ENCODE measurements at regions not wholly inside any gene's neighbourhood (a gene's known extent, or its start where the extent isn't known, plus 50 kb on each side); places are given as distances from the start of the nearest gene placed in this dataset.
"Not testable (repeated sequence)": the region's sequence is repeated elsewhere in the genome, so short reads cannot be mapped to it uniquely, and the experiment has no call there.

DNA sequence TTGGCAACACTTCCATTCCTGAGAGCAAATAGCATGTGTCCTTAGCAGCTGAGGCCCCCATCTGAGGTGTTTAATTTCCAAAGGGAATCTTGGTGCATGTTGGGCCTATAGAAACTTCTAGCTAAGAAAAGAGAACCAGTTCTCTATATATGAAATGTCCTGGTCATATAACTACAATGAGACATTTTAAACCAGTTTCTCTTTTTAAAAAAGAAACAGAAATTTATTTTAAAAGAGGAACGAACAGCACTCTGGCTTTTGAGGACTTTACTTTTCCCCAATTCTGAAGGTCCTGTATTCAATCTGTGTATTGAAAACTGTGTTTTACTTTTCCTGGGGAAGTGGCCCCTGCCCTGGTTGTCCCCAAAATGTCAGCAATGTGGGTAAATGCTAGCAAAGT is 94.0 kb upstream of the FOXN2 start:
- DNase-seq (ENCODE audit: low read depth): no peak

GRCh38 chr2:48221846-48222516 is 92.5 kb upstream of the FOXN2 start:
- no peak for DNase-seq (ENCODE audit: low read depth)

- DNase-seq (ENCODE audit: low read depth): no peak
These were observed 86.7 kb upstream of the FOXN2 start for GRCh38 chr2:48227617-48228344.

- DNase-seq (ENCODE audit: low read depth): no peak
These were observed 86.2 kb upstream of the FOXN2 start for GRCh38 chr2:48228345-48228684.

DNA sequence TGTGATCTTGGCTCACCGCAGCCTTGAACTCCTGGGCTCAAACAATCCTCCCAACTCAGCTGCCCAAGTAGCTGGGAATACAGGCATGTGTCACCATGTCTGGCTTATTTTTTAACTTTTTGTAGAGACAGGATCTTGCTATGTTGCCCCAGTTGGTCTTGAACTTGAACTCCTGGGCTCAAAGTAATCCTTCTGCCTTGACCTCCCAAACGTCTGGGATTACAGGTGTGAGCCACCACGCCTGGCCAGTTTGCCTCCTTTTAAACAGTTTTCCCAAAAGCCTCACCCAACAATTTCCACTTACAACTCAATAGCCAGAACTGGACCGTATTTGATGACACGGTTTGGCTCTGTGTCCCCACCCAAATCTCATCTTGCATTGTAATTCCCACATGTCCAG is 85.4 kb upstream of the FOXN2 start:
- no peak for DNase-seq (ENCODE audit: low read depth)

GRCh38 chr2:48230834-48231233 is 83.6 kb upstream of the FOXN2 start:
- no peak for DNase-seq (ENCODE audit: low read depth)

DNA sequence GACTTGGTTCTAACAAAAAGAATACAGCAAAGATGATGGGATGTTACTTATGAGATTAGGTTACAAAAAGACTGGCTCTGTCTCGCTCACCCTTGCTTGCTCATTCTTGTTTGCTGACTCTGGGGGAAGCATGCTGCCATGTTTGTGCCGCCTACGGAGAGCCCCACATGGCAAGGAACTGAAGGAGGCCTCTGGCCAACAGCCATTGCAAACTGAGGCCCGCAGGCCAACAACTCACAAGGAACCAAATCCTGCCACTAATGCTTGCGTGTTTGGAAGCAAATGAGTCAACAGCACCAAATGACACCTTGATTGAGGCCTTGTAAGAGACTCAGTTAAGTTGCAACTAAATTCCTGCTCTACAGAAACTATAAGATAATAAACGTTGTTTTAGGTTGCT is 82.1 kb upstream of the FOXN2 start:
- DNase-seq (ENCODE audit: low read depth): no peak

DNA sequence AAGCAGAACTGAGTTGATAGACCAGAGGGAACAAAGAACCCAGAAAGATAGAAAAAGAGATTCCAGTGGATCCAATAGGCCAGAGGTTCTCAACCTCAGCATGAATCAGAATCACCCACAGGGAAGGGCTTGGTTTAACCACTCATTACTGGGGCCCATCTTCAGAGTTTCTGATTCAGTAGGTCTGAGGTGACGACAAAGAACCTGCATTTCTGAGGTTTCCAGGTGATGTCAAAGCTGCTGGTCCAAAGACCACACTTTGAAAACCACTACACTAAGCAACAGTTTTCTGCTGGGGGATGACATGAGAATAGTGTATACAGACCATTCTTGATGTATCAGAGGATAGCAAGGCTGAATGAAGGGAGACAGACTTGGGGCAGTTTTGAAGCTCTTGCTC is 81.5 kb upstream of the FOXN2 start:
- DNase-seq (ENCODE audit: low read depth): no peak

GRCh38 chr2:48233824-48234223 is 80.7 kb upstream of the FOXN2 start:
- DNase-seq (ENCODE audit: low read depth): not testable (repeated sequence)

- no peak for DNase-seq (ENCODE audit: low read depth)
These were observed 79.4 kb upstream of the FOXN2 start for GRCh38 chr2:48235076-48235475.

- no peak for DNase-seq (ENCODE audit: low read depth)
These were observed 76.1 kb upstream of the FOXN2 start for GRCh38 chr2:48238381-48238780.

DNA sequence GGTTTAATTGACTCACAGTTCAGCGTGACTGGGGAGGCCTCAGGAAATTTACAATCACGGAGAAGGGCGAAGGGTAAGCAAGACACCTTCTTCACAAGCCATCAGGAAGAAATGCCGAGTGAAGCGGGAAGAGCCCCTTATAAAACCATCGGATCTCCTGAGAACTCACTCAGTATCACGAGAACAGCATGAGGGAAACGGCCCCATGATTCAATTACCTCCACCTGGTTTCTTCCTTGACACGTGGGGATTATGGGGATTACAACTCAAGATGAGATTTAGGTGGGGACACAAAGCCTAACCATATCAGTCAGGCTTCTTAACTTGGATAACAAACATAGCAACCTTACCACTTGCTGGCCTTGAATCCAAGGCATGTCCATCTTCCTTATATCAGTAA is 73.6 kb upstream of the FOXN2 start:
- no peak for DNase-seq (ENCODE audit: low read depth)

GRCh38 chr2:48247206-48247605 is 67.3 kb upstream of the FOXN2 start:
- no peak for DNase-seq (ENCODE audit: low read depth)

- no peak for DNase-seq (ENCODE audit: low read depth)
These were observed 66.1 kb upstream of the FOXN2 start for GRCh38 chr2:48248251-48248933.

- no peak for DNase-seq (ENCODE audit: low read depth)
These were observed 65.5 kb upstream of the FOXN2 start for GRCh38 chr2:48249025-48249424.

DNA sequence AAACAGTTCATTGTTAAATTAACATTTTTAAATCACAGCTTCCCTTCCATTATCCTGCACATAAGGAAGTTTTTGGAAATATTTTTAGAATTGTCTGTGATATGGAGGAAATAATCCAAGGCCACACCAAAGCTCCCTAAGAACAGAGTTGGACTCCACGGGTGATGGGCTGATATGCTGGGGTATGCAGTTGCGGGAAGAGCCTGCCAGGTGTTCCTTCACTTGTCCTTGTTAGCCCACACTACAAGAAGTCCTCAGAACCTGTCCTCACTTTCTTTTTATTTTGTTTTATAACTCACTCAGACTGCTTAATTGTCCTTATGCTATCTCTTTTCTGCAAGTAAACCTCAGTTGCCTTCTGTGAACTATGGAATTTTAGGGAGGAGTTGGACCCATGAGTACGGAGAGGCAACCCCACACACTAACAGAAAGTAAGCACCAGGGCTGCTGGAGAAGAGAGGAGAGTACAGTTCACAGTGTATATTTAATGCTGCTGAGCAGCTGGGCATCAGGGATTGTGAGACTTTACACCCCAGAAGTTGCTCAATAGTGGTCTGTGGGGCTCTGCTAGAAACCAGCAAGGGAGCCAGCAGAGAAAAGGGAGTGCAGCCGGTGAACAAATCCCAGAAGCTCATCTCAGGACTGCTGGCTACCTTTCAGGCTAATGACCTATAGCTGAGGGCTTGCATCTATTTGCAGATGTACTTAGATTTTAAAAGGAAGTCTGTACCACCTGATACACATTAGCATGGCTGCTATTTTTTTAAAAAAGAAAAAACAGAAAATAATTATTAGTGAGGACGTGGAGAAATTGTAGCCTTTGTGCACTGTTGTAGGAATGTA is 64.6 kb upstream of the FOXN2 start:
- no peak for DNase-seq (ENCODE audit: low read depth)

DNA sequence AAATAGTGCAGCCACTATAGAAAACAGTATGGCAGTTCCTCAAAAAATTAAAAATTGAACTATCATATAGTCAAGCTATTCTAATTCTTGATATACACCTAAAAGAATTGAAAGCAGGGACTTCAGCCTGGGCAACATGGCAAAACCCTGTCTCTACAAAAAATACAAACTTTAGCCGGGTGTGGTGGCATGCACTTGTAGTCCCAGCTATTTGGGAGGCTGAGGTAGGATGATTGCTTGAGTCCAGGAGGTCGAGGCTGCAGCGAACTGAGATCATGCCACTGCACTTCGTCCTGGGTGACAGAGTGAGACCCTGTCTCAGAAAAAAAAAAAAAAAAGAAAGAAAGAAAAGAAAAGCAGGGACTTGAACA is 64.0 kb upstream of the FOXN2 start:
- DNase-seq (ENCODE audit: low read depth): no peak

DNA sequence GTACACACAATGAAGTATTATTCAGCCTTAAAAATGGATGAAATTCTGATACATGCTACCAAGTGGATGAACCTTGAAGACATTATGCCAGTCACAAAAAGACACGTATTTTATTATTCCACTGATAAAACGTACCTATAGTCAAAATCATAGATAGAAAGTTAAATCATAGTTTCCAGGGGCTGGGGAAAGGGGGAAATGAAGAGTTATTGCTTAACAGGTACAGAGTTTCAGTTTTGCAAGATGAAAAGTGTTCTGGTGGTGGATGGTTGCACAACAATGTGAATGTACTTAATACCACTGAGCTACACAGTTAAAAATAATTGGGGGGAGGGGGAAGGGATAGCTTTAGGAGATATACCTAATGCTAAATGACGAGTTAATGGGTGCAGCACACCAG is 63.5 kb upstream of the FOXN2 start:
- DNase-seq (ENCODE audit: low read depth): no peak

GRCh38 chr2:48251437-48252148 is 62.9 kb upstream of the FOXN2 start:
- no peak for DNase-seq (ENCODE audit: low read depth)

- no peak for DNase-seq (ENCODE audit: low read depth)
These were observed 61.2 kb upstream of the FOXN2 start for GRCh38 chr2:48253301-48253700.

- DNase-seq (ENCODE audit: low read depth): no peak
These were observed 59.6 kb upstream of the FOXN2 start for GRCh38 chr2:48254839-48255238.

- DNase-seq (ENCODE audit: low read depth): no peak
These were observed 57.0 kb upstream of the FOXN2 start for GRCh38 chr2:48257456-48257855.

All from activated T-cell treated with anti-CD3 and anti-CD28 coated beads for 48 hours (primary cell).